Peyer's patch (tissue), 4 donors: ENCODE measurements at regions not wholly inside any gene's neighbourhood (a gene's known extent, or its start where the extent isn't known, plus 50 kb on each side); places are given as distances from the start of the nearest gene placed in this dataset.
A peak's percentile ranks its signal among the peaks of the same experiment; 100 is the strongest.

Experiments used
- DNase-seq, 3 donors: peaks; one replicate each; pipeline ENCODE4 v3.0.0-alpha.2; 2017 to 2019
- H3K27ac ChIP-seq, 4 donors: fragments of 200-600 bp; sonication (generic); one replicate each; pipeline ENCODE4 v1.5.1; 2016 to 2019
- H3K27me3 ChIP-seq, 2 donors: fragments of 200-600 bp; sonication (generic); one replicate each; pipeline ENCODE4 v1.5.1; 2019
- H3K36me3 ChIP-seq, 3 donors: fragments of 200-600 bp; sonication (generic); one replicate each; pipeline ENCODE4 v1.5.1; 2016 to 2019
- H3K4me1 ChIP-seq, 4 donors: fragments of 200-600 bp; sonication (generic); one replicate each; pipeline ENCODE4 v1.5.1; 2016 to 2019
- H3K4me3 ChIP-seq, 4 donors: fragments of 200-600 bp; sonication (generic); 1 replicate in 3 of 4; 2 replicates in 1 of 4; pipeline ENCODE4 v1.5.1; 2016 to 2019; ENCODE audit warnings: mild to moderate bottlenecking in 1 of 4
- H3K9me3 ChIP-seq, 4 donors: fragments of 200-600 bp; sonication (generic); one replicate each; pipeline ENCODE4 v1.5.1; 2016 to 2019; ENCODE audit warnings: mild to moderate bottlenecking in 1 of 4
- POLR2A ChIP-seq, 2 donors: fragments of 450-650 bp; IDR thresholded peaks; one replicate each; pipeline ENCODE4 v1.5.1; 2017; ENCODE audit warnings: antibody characterized with exemption in 2 of 2, mild to moderate bottlenecking in 2 of 2, moderate library complexity in 2 of 2
- TF ChIP-seq, protein P1 (sequence below), 6 experiments: fragments of 450-650 bp in 4 of 6; fragments of 200-600 bp in 2 of 6; sonication (generic) in 1 of 6; IDR thresholded peaks; one replicate each; pipeline ENCODE4 v1.5.1; 2017 to 2019; ENCODE audit warnings: antibody characterized with exemption in 6 of 6, mild to moderate bottlenecking in 3 of 6, moderate library complexity in 1 of 6

DNA sequence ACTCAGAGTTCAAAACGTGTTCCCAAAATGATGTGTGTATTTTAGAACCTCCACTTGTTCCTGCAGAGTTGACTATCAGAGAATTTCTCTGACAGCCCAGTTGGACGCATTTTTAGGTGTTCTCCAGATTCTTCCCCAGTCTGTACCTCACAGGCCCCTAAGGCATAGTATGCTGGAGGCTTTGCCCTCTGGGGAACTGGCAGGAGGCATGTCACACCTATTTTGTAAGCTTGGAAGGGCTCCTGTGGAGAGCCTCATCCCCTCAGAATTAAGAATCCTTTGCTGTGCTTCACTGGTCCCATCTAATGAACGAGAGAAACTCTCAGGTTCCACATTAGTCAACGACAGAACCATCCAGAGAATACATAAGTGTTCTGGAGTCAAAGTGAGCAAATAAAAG is 144.1 kb upstream of the SLC30A5 start:
- H3K9me3 ChIP-seq, result no peaks in the 10 kb centered on the region
- no peak overlapping the region for H3K27ac ChIP-seq
- TF ChIP-seq, protein P1, sequence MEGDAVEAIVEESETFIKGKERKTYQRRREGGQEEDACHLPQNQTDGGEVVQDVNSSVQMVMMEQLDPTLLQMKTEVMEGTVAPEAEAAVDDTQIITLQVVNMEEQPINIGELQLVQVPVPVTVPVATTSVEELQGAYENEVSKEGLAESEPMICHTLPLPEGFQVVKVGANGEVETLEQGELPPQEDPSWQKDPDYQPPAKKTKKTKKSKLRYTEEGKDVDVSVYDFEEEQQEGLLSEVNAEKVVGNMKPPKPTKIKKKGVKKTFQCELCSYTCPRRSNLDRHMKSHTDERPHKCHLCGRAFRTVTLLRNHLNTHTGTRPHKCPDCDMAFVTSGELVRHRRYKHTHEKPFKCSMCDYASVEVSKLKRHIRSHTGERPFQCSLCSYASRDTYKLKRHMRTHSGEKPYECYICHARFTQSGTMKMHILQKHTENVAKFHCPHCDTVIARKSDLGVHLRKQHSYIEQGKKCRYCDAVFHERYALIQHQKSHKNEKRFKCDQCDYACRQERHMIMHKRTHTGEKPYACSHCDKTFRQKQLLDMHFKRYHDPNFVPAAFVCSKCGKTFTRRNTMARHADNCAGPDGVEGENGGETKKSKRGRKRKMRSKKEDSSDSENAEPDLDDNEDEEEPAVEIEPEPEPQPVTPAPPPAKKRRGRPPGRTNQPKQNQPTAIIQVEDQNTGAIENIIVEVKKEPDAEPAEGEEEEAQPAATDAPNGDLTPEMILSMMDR (IDR thresholded peaks at IDR 0.05), result no peak
- TF ChIP-seq POLR2A (IDR thresholded peaks at IDR 0.05), result no peak
- no peak overlapping the region for H3K4me3 ChIP-seq
- no peak for DNase-seq
- H3K27me3 ChIP-seq, result no peaks in the 10 kb centered on the region
- H3K36me3 ChIP-seq, result no peaks in the 10 kb centered on the region
- H3K4me1 ChIP-seq, result no peaks in the 10 kb centered on the region

DNA sequence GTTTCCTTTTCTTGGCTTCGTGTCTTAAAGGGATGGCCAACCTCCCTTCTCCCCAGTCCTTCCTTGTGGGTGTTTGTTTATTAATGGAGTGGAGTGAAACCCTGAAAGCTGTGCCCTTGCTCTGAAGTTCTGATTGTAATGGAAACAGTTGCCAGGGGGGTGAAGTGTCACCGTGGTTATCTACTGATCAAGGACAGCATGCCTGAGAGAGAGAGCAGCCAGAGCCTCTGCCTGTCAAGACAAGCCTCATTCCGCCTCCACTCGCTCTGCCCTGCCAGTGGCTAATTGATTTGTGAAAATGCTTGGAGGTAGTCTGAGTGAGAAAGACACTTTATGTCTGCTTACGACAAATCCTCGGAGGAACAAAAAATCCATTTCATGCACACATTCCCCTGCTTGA is 143.7 kb upstream of the SLC30A5 start:
- Histone ChIP-seq H3K4me1 (no peaks in the 10 kb centered on the region), H3K4me3 (no peak overlapping the region), H3K27me3 (no peaks in the 10 kb centered on the region), H3K36me3 (no peaks in the 10 kb centered on the region), H3K27ac (no peak overlapping the region), H3K9me3 (no peaks in the 10 kb centered on the region)
- DNase-seq, result no peak
- TF ChIP-seq, protein P1 (IDR thresholded peaks at IDR 0.05), result no peak
- no peak for TF ChIP-seq POLR2A (IDR thresholded peaks at IDR 0.05)

DNA sequence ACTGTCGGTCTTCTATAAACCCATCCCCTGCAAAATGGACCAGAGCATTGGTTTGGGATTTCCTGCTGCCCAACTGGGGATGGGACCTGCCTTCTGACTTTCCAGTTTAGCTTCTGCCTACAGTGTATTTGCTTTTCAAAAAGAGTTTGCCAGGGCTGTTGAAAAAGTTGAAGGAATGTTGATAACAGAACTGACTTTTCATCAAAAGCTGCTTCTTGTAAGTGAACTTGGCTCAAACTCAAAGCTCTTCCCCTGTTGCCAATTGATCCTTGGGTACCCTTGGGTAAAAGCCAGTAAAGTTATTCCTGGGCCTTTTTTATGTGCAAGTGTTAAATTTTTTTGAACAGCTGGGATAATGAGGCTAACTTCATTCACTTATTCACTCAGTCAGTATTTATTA is 142.9 kb upstream of the SLC30A5 start:
- no peaks in the 10 kb centered on the region for H3K27me3 ChIP-seq
- TF ChIP-seq, protein P1 (IDR thresholded peaks at IDR 0.05), result no peak
- no peak for TF ChIP-seq POLR2A (IDR thresholded peaks at IDR 0.05)
- H3K4me3 ChIP-seq, result no peak overlapping the region
- no peaks in the 10 kb centered on the region for H3K36me3 ChIP-seq
- no peak for DNase-seq
- no peaks in the 10 kb centered on the region for H3K4me1 ChIP-seq
- no peaks in the 10 kb centered on the region for H3K9me3 ChIP-seq
- no peak overlapping the region for H3K27ac ChIP-seq

DNA sequence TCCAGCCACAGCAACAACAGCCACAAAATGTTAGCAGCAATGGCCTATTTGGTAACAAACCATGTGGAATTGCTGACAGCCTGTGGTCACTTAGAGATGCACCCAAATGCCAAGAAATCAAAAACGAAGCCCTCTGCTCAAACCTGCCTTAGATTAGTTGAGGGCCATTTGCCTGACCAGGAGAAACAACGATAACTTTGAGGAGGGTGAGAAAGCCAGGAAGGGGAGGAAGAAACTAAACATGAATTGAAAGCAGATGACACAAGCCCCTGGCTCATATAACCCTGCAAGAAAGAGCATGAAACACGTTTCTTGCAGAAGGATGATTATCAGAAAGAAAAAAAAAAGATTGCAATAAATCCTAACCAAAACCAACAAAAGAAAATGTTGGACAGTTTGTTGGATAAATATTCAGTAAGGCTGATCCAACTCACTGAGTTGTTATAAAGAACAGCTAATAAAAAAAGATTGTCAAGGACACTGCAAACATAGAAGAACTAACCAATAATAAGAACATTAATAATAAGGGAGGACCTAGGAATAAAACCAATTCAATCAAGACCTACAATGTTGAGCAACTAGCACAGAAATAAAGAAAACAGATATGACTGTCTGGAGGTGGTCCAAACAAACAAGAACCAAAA is 140.5 kb upstream of the SLC30A5 start:
- no peak for DNase-seq

DNA sequence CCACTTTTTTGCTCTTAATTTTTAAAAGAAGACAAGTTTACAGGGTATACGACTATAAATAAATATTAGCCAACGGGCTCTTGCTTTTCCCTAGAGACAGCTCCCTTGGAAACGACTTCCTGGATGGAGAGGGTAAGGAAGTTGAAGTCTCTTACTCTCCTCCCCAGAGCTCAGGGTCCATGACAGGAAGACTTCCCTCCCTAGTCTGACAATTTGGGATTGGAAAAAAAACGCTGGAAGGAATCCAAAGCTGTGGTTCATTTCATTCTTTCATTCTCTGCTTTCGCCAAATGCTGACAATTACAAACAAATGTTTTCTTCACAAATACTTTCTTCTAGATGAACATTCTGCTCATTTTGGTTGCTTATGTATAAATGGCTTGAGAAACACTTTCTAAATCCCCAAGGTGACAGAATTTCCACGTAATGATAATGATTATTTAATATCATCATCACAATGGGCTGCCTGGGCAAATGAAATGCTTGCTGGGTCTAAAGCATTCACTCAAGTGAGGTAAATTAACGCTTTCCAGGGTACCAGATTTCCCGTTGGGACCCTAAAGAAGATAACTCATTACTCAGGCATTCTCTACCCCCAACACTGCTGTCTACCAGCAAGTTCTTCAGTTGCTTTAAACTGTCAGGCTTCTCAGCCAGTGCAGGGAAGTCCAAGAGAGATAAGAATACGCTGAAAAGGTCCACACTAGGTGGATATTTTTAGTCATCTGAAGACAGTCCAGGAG is 139.8 kb upstream of the SLC30A5 start:
- no peak for DNase-seq
- Histone ChIP-seq H3K27me3 (no peaks in the 10 kb centered on the region), H3K9me3 (no peaks in the 10 kb centered on the region), H3K36me3 (no peaks in the 10 kb centered on the region), H3K27ac (peak overlapping the region in 2 of 4 donors; percentile 7 to 33), H3K4me1 (no peaks in the 10 kb centered on the region), H3K4me3 (no peak overlapping the region)
- no peak for TF ChIP-seq POLR2A (IDR thresholded peaks at IDR 0.05)
- TF ChIP-seq, protein P1 (IDR thresholded peaks at IDR 0.05), result no peak

More for the DNA sequence above, 140.5 kb upstream of the SLC30A5 start:
- H3K27me3 ChIP-seq, result no peaks in the 10 kb centered on the region
- no peak overlapping the region for H3K27ac ChIP-seq
- TF ChIP-seq, protein P1 (IDR thresholded peaks at IDR 0.05), result no peak
- no peak for TF ChIP-seq POLR2A (IDR thresholded peaks at IDR 0.05)
- no peak overlapping the region for H3K4me3 ChIP-seq
- no peaks in the 10 kb centered on the region for H3K9me3 ChIP-seq
- H3K36me3 ChIP-seq, result no peaks in the 10 kb centered on the region
- H3K4me1 ChIP-seq, result no peaks in the 10 kb centered on the region
